GM12891 (cell line): ENCODE measurements at regions not wholly inside any gene's neighbourhood (a gene's known extent, or its start where the extent isn't known, plus 50 kb on each side); places are given as distances from the start of the nearest gene placed in this dataset.

Experiments used
- POLR2A ChIP-seq: IDR thresholded peaks from 2 replicates; pipeline ENCODE4 v1.6.1; 2011; ENCODE audit warnings: low read depth, low read length, control low read depth
- POLR2AphosphoS5 ChIP-seq: IDR thresholded peaks from 2 replicates; pipeline ENCODE4 v1.6.1; 2011; ENCODE audit warnings: low read depth, low read length, control low read depth
- POU2F2 ChIP-seq: IDR thresholded peaks from 2 replicates; pipeline ENCODE4 v1.6.1; 2011; ENCODE audit warnings: low read depth, mild to moderate bottlenecking, control low read depth, low read length, moderate library complexity
- TAF1 ChIP-seq: IDR thresholded peaks from 2 replicates; pipeline ENCODE4 v1.6.1; 2011; ENCODE audit warnings: low read depth, low read length, control low read depth

DNA sequence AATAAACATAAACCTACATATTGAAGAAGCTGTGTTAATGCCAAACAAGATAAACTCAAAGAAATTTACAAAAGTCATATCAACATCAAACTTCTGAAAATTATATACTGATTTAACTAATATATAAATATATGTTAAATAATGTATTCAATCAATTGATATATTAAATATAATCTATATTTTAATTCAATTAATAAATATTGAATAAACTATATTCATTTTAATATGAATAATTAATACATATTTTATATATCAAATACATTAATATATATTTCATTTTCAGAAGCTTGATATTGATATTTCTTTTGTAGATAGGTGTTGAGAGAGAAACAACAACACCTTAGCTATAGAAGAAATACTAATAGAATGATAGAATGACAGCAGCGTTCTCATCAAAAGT lies 768.1 kb downstream of the MECOM start:
- TF ChIP-seq POLR2A: no peak
- TF ChIP-seq TAF1: no peak
- no peak for TF ChIP-seq POLR2AphosphoS5
- no peak for TF ChIP-seq POU2F2
